GM18909 (cell line): ENCODE measurements at regions not wholly inside any gene's neighbourhood (a gene's known extent, or its start where the extent isn't known, plus 50 kb on each side); places are given as distances from the start of the nearest gene placed in this dataset.

Experiments used
- ATAC-seq: cut with Tn5 transposase; IDR thresholded peaks from one replicate; pipeline ENCODE4 v1.9.1; 2021; ENCODE audit warnings: mild to moderate bottlenecking; ENCODE audit not compliant: unreplicated experiment, poor library complexity

- no peak for ATAC-seq
Observed at GRCh38 chr5:174785120-174785680, 60.8 kb downstream of the MSX2 start.
